ENCODE measurements at regions not wholly inside any gene's neighbourhood (a gene's known extent, or its start where the extent isn't known, plus 50 kb on each side); places are given as distances from the start of the nearest gene placed in this dataset.

- TF ChIP-seq CTCF (conservative IDR thresholded peaks at IDR 0.05): no peak
Observed at GRCh38 chr4:160284516-160284915, 1181.6 kb downstream of the RAPGEF2 start.

GRCh38 chr4:160286051-160286450 lies 1183.2 kb downstream of the RAPGEF2 start:
- no peak overlapping the region for H3K27ac ChIP-seq
- TF ChIP-seq CTCF (conservative IDR thresholded peaks at IDR 0.05): no peak

More at GRCh38 chr4:160284516-160284915, 1181.6 kb downstream of the RAPGEF2 start:
- no peak overlapping the region for H3K27ac ChIP-seq

- H3K27ac ChIP-seq: no peak overlapping the region
- no peak for TF ChIP-seq CTCF (conservative IDR thresholded peaks at IDR 0.05)
Observed at GRCh38 chr4:160296476-160296875, 1193.6 kb downstream of the RAPGEF2 start.

- no peak for TF ChIP-seq CTCF (conservative IDR thresholded peaks at IDR 0.05)
- no peak overlapping the region for H3K27ac ChIP-seq
Observed at GRCh38 chr4:160299177-160299576, 1196.3 kb downstream of the RAPGEF2 start.

- TF ChIP-seq CTCF (conservative IDR thresholded peaks at IDR 0.05): no peak
- no peak overlapping the region for H3K27ac ChIP-seq
Observed at GRCh38 chr4:160299608-160300007, 1196.7 kb downstream of the RAPGEF2 start.

- TF ChIP-seq CTCF (conservative IDR thresholded peaks at IDR 0.05): no peak
- H3K27ac ChIP-seq: no peak overlapping the region
Observed at GRCh38 chr4:160316036-160316435, 1213.2 kb downstream of the RAPGEF2 start.

GRCh38 chr4:160318567-160319220 lies 1215.8 kb downstream of the RAPGEF2 start:
- no peak overlapping the region for H3K27ac ChIP-seq

More at GRCh38 chr4:160318567-160319220, 1215.8 kb downstream of the RAPGEF2 start:
- no peak for TF ChIP-seq CTCF (conservative IDR thresholded peaks at IDR 0.05)
